AG04449 (cell line): ENCODE measurements at regions not wholly inside any gene's neighbourhood (a gene's known extent, or its start where the extent isn't known, plus 50 kb on each side); places are given as distances from the start of the nearest gene placed in this dataset.

Experiments used
- CTCF ChIA-PET: fragments of 350-600 bp; formaldehyde crosslinking; extraction: SDS; loops from one replicate; lab custom pipeline; 2021; ENCODE audit warnings: antibody characterized with exemption; lab: Yijun Ruan, JAX
- POLR2A ChIA-PET: fragments of 400-600, 350-600 bp; formaldehyde crosslinking; extraction: SDS; loops from one replicate; lab custom pipeline; 2020; ENCODE audit warnings: antibody characterized with exemption, inconsistent platforms; lab: Yijun Ruan, JAX
- DNase-seq: peaks from one replicate; pipeline ENCODE4 v3.0.0-alpha.2; 2010; ENCODE audit warnings: low read depth, low spot score
- H3K4me3 ChIP-seq: 2 replicates; pipeline ENCODE4 v1.5.1; 2011; ENCODE audit warnings: low read depth, mild to moderate bottlenecking, control low read depth, low read length
- TF ChIP-seq, protein P1 (sequence below): IDR thresholded peaks from one replicate; pipeline ENCODE4 v1.5.1; 2011; ENCODE audit warnings: mild to moderate bottlenecking, moderate library complexity, low read length, control low read depth, inconsistent platforms; ENCODE audit not compliant: insufficient read depth; ENCODE audit errors: missing control alignments

DNA sequence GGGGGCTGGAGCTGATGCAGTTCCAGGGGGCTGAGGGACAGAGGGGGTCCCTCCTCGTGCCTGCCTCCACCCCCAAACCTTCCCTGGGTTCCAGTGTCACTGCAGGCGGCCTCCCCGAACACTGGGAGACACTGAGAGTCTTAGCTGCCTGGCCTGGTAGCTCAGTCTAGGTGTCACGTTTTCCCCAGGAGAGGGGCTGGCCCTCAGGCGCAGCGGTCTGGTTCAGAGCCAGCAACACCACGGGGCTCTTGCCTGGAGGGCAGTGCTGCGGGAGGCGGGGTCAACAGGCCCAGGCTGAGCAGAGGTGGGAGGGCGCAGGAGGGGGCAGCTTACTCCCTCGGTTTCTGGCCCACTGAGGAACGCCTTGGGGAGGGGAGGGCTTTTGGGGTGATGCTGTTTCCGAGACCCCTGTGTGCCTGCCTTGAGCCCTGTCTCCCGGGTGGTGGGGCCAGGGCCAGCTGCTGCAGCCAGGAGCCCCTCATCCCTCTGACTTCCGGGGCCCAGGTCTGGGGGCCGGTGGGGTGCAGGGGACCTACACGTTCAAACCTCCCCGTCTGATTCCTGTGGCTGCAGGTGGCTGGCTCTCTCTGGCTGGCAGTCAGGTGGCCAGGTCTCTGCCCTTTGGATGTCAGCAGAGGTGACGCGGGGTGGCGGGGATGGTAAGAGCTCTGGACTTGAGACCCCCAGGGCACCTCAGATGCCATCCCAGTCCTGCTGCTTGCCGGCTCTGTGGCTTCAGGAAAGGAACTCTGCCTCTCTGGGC lies 89.3 kb upstream of the GSE1 start:
- TF ChIP-seq, protein P1, sequence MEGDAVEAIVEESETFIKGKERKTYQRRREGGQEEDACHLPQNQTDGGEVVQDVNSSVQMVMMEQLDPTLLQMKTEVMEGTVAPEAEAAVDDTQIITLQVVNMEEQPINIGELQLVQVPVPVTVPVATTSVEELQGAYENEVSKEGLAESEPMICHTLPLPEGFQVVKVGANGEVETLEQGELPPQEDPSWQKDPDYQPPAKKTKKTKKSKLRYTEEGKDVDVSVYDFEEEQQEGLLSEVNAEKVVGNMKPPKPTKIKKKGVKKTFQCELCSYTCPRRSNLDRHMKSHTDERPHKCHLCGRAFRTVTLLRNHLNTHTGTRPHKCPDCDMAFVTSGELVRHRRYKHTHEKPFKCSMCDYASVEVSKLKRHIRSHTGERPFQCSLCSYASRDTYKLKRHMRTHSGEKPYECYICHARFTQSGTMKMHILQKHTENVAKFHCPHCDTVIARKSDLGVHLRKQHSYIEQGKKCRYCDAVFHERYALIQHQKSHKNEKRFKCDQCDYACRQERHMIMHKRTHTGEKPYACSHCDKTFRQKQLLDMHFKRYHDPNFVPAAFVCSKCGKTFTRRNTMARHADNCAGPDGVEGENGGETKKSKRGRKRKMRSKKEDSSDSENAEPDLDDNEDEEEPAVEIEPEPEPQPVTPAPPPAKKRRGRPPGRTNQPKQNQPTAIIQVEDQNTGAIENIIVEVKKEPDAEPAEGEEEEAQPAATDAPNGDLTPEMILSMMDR = no peak
- ChIA-PET POLR2A (no interaction called here), CTCF (interaction anchor here (1.2 to 1.6 kb wide), 2 partner anchors 8 to 103 kb away, joined by 3 to 7 read pairs; no protein-coding TSS in a partner anchor)
- no peak for DNase-seq
- H3K4me3 ChIP-seq = no peak overlapping the region

DNA sequence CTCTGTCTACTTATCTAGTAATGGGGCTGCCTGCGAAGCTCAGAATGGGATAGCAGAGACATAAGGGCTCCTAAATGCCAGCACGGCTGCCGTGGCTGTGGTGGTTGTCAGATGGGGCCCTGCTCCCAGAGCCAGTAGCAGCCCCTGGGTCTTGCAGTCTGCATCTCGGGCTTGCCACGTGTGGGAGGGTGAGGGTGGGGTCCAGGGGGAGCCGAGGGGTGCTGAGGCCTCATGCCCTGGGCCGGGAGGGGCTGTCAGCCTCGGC lies 88.8 kb upstream of the GSE1 start:
- TF ChIP-seq, protein P1 = no peak
- POLR2A ChIA-PET = no interaction called here
- CTCF ChIA-PET = interaction anchor here (1.2 to 1.6 kb wide), 2 partner anchors 9 to 103 kb away, joined by 3 to 7 read pairs; no protein-coding TSS in a partner anchor
- H3K4me3 ChIP-seq = no peak overlapping the region
- no peak for DNase-seq

GRCh38 chr16:85524630-85525419 lies 88.3 kb upstream of the GSE1 start:
- no peak overlapping the region for H3K4me3 ChIP-seq
- ChIA-PET CTCF (interaction anchor here (0.9 to 1.5 kb wide), 3 partner anchors 91 to 192 kb away, joined by 3 to 4 read pairs (median 3); no protein-coding TSS in a partner anchor), POLR2A (no interaction called here)
- no peak for DNase-seq
- TF ChIP-seq, protein P1 = no peak

DNA sequence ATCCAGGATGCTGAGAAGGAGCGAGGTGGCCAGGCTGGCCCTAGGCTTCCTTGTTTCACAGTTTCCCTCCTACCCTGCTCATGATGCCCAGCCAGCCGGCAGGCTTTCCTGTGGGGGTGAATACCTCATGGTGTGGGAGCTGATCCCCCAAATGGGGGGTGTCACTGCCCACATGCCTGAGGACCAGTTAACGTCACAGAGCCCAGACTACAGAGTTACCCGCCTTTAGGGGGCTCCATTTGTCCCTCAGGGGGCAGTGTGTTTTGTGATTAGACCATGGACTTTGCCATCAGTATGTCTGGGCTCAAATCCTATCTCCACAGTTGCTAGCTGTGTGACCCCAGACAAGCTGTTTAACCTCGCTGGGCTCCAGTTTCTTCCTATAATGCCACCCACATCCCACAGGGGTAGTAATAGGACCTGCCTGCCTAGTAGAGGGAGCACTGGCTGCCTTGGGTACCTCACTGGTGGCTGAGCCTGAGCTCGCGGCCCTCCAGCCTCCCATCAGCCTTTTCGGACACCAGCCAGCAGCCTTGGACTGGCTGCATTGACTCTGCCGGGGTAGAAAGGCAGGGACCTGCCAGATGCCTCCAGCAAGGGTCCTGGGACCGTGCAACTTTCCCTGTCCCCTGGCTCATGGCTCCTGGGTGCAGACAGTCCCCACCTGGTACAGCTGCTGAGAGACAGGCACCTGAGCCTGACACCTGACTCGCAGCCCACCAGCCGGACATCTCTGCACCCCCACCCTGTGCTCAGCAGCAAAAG lies 87.5 kb upstream of the GSE1 start:
- CTCF ChIA-PET = interaction anchor here (0.9 to 1.6 kb wide), 4 partner anchors 11 to 191 kb away, joined by 3 to 4 read pairs (median 3); no protein-coding TSS in a partner anchor
- no peak for DNase-seq
- H3K4me3 ChIP-seq = no peak overlapping the region
- TF ChIP-seq, protein P1 = no peak
- POLR2A ChIA-PET = no interaction called here

DNA sequence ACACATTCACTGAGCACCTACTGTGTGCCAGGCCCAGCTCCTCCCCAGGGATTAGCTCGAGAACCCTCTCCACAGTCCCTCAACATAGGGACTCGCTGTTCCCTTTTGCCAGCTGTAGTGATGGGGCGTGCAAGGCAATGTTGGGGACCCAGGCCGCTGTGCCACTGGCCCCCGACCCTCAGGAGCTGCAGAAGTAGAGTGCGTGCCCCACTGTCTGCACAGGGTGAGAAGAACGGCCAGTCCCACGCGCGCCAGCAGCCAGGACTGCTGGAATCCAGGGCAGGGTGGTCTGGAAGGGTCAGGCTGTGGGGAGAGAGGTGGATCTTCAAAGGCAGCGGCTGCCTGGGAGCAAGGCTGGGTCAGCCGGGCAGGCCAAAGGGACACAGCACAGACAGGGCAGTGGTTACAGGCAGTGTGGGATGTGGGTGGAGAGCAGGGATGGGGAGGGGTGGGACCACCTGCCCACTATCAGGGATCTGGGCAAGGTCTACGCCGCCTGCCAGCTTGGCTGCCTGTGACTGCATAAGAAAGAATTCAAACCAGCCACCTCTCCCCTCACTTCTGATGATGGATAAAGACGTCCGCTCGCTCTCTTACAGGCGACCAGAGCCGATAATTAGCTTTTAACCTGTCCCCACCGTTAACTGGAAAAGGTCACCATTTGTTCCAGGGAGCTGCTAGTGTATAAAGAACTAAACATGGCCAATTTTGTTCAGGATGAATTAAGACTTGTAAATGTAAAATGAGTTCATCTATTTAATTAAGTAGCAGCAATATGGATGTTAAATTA lies 86.7 kb upstream of the GSE1 start:
- no peak for DNase-seq
- ChIA-PET POLR2A (no interaction called here), CTCF (interaction anchor here (1.2 to 1.6 kb wide), 3 partner anchors 11 to 89 kb away, joined by 3 read pairs; no protein-coding TSS in a partner anchor)
- TF ChIP-seq, protein P1 = no peak
- H3K4me3 ChIP-seq = no peak overlapping the region
